Neuronal stem cell (in vitro differentiated cells): ENCODE measurements at regions not wholly inside any gene's neighbourhood (a gene's known extent, or its start where the extent isn't known, plus 50 kb on each side); places are given as distances from the start of the nearest gene placed in this dataset.
"Not testable (repeated sequence)": the region's sequence is repeated elsewhere in the genome, so short reads cannot be mapped to it uniquely, and the experiment has no call there.

Experiments used
- DNase-seq: peaks from one replicate; pipeline ENCODE4 v3.0.0-alpha.2; 2013; ENCODE audit warnings: low spot score
- H2AFZ ChIP-seq: one replicate; pipeline ENCODE4 v1.6.1; 2013; ENCODE audit warnings: mild to moderate bottlenecking, low read length, inconsistent platforms
- H2AK5ac ChIP-seq: 2 replicates; pipeline ENCODE4 v1.6.1; 2013; ENCODE audit warnings: low read depth, mild to moderate bottlenecking, inconsistent platforms, low read length, moderate library complexity, mixed read lengths
- H2BK120ac ChIP-seq: 2 replicates; pipeline ENCODE4 v1.6.1; 2013; ENCODE audit warnings: low read depth, mild to moderate bottlenecking, inconsistent platforms, low read length, moderate library complexity, mixed read lengths
- H2BK12ac ChIP-seq: one replicate; pipeline ENCODE4 v1.6.1; 2013; ENCODE audit warnings: low read length, inconsistent platforms
- H2BK15ac ChIP-seq: 2 replicates; pipeline ENCODE4 v1.6.1; 2013; ENCODE audit warnings: mild to moderate bottlenecking, low read length, inconsistent platforms, mixed read lengths
- H2BK5ac ChIP-seq: one replicate; pipeline ENCODE4 v1.6.1; 2013; ENCODE audit warnings: inconsistent platforms, mild to moderate bottlenecking, low read length, moderate library complexity
- H3K14ac ChIP-seq: one replicate; pipeline ENCODE4 v1.6.1; 2013; ENCODE audit warnings: low read length, inconsistent platforms
- H3K18ac ChIP-seq: 2 replicates; pipeline ENCODE4 v1.6.1; 2013; ENCODE audit warnings: low read length, inconsistent platforms
- H3K23ac ChIP-seq: 2 replicates; pipeline ENCODE4 v1.6.1; 2013; ENCODE audit warnings: low read depth, mild to moderate bottlenecking, mixed read lengths, low read length, inconsistent platforms; ENCODE audit not compliant: poor library complexity
- H3K27ac ChIP-seq: replicated peaks from 3 replicates; pipeline ENCODE4 v1.5.1; 2013; ENCODE audit warnings: low read length, inconsistent platforms
- H3K27me3 ChIP-seq, 3 experiments: 2 replicates each; pipeline ENCODE4 v1.6.1; 2013; ENCODE audit warnings: low read length in 3 of 3, mild to moderate bottlenecking in 2 of 3, inconsistent platforms in 1 of 3, low read depth in 1 of 3, mixed read lengths in 1 of 3, moderate library complexity in 1 of 3; ENCODE audit not compliant: control insufficient read depth in 3 of 3, insufficient read depth in 3 of 3
- H3K36me3 ChIP-seq, 2 donors: replicated peaks in 1 of 2; 2 replicates each; pipeline ENCODE4 v1.6.1; 2013; ENCODE audit warnings: low read length in 2 of 2; ENCODE audit not compliant: control insufficient read depth in 2 of 2, insufficient read depth in 2 of 2
- H3K4ac ChIP-seq: 2 replicates; pipeline ENCODE4 v1.6.1; 2013; ENCODE audit warnings: inconsistent platforms, mild to moderate bottlenecking, low read length, moderate library complexity
- H3K4me1 ChIP-seq, 2 donors: 1 replicate in 1 of 2; 2 replicates in 1 of 2; pipeline ENCODE4 v1.6.1; 2013; ENCODE audit warnings: low read length in 2 of 2, low read depth in 1 of 2; ENCODE audit not compliant: control insufficient read depth in 2 of 2, insufficient read depth in 1 of 2
- H3K4me2 ChIP-seq: one replicate; pipeline ENCODE4 v1.6.1; 2013; ENCODE audit warnings: mild to moderate bottlenecking, low read length, inconsistent platforms; ENCODE audit not compliant: insufficient read depth, poor library complexity, severe bottlenecking
- H3K4me3 ChIP-seq, 2 donors: 2 replicates each; pipeline ENCODE4 v1.5.1; 2013; ENCODE audit warnings: low read length in 2 of 2, mild to moderate bottlenecking in 2 of 2, inconsistent platforms in 1 of 2, moderate library complexity in 1 of 2
- H3K79me1 ChIP-seq: one replicate; pipeline ENCODE4 v1.6.1; 2013; ENCODE audit warnings: low read depth, mild to moderate bottlenecking, inconsistent platforms, low read length, moderate library complexity
- H3K9ac ChIP-seq: one replicate; pipeline ENCODE4 v1.6.1; 2013; ENCODE audit warnings: mild to moderate bottlenecking, low read depth, low read length, inconsistent platforms; ENCODE audit not compliant: poor library complexity
- H3K9me3 ChIP-seq, 2 donors: replicated peaks in 1 of 2; 2 replicates each; pipeline versions ENCODE3 to v1.6.1; 2013; ENCODE audit warnings: low read length in 2 of 2, mild to moderate bottlenecking in 2 of 2, inconsistent platforms in 1 of 2, low read depth in 1 of 2, mixed read lengths in 1 of 2, moderate library complexity in 1 of 2; ENCODE audit not compliant: control insufficient read depth in 2 of 2, insufficient read depth in 1 of 2
- H4K8ac ChIP-seq: one replicate; pipeline ENCODE4 v1.6.1; 2013; ENCODE audit warnings: low read depth, mild to moderate bottlenecking, inconsistent platforms, low read length, moderate library complexity
- H4K91ac ChIP-seq: one replicate; pipeline ENCODE4 v1.6.1; 2013; ENCODE audit warnings: low read length, low read depth, mild to moderate bottlenecking, inconsistent platforms; ENCODE audit not compliant: poor library complexity
- WGBS, 2 donors: extraction: QIAGEN DNeasy Blood & Tissue Kit; methylation state at CpG; one replicate each; pipeline ENCODE4 v1.1.7; 2013; ENCODE audit warnings: missing lambda C conversion rate in 2 of 2, mixed read lengths in 1 of 2; ENCODE audit not compliant: insufficient read length in 2 of 2, insufficient replicate concordance in 1 of 2; ENCODE audit errors: extremely low coverage in 2 of 2; 5-methylcytosine and 5-hydroxymethylcytosine counted together

DNA sequence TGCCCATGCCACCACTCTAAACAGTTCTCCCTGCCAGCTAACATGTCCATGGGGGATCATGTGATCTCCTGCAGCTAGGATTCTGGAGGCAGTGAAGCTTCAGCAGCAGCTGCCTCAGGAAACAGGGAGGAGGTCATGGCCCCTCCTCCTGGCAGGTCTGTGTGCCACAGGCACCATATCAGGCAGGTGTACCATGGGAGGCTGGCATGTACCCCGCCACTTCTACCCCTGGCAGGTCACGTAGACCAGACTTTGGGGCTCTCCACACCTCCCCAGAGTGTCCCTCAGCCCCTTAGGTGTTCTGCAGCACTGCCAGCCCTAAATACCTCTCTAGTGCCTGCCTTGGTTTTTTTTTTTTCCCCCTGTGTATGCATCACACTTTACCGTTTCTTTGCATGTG is 110.5 kb upstream of the FAM47C start:
- H3K18ac ChIP-seq = no peak overlapping the region
- no peaks in the 10 kb centered on the region for H3K27me3 ChIP-seq
- no peaks in the 10 kb centered on the region for H3K4me1 ChIP-seq
- H3K14ac ChIP-seq = no peak overlapping the region
- H3K79me1 ChIP-seq = no peaks in the 10 kb centered on the region
- H2BK12ac ChIP-seq = no peak overlapping the region
- no peak overlapping the region for H3K9ac ChIP-seq
- no peak overlapping the region for H3K23ac ChIP-seq
- no peak overlapping the region for H3K27ac ChIP-seq
- no peak overlapping the region for H2AFZ ChIP-seq
- H3K4me2 ChIP-seq = no peak overlapping the region
- no peak overlapping the region for H3K4ac ChIP-seq
- H3K4me3 ChIP-seq = no peak overlapping the region
- H2BK5ac ChIP-seq = no peak overlapping the region
- H4K8ac ChIP-seq = no peak overlapping the region
- H4K91ac ChIP-seq = no peak overlapping the region
- no CpG with 5 or more reads among the region's 3 CpGs for WGBS, 2 donors
- DNase-seq = no peak
- H2AK5ac ChIP-seq = no peak overlapping the region
- H2BK120ac ChIP-seq = no peak overlapping the region
- H2BK15ac ChIP-seq = no peak overlapping the region
- no peaks in the 10 kb centered on the region for H3K36me3 ChIP-seq
- no peaks in the 10 kb centered on the region for H3K9me3 ChIP-seq

DNA sequence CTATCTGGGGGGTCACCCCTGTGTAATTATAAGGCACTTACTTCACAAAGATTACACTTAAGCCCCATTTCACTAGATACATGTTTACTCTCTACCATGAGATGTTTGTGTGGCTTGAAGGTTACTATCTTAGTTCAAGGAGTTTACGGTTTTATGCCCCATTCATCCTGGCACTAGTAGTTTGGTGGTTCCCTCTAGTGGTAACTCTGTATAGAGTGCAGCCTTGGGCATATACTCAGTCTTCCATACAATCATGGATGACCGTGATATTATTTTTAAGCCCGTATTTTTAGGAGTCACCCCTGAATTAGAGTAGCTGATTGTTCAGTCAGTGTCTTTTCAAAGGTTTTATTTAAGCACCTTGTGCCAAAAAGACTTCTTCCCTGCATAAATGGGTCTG is 109.9 kb upstream of the FAM47C start:
- H3K27ac ChIP-seq = no peak overlapping the region
- no peak overlapping the region for H3K9ac ChIP-seq
- no peaks in the 10 kb centered on the region for H3K27me3 ChIP-seq
- H3K14ac ChIP-seq = no peak overlapping the region
- H3K4me1 ChIP-seq = no peaks in the 10 kb centered on the region
- H3K79me1 ChIP-seq = no peaks in the 10 kb centered on the region
- no peaks in the 10 kb centered on the region for H3K9me3 ChIP-seq
- H3K23ac ChIP-seq = no peak overlapping the region
- no peak for DNase-seq
- WGBS, 2 donors = no CpG with 5 or more reads among the region's 3 CpGs
- H3K18ac ChIP-seq = no peak overlapping the region
- H2BK5ac ChIP-seq = no peak overlapping the region
- H3K36me3 ChIP-seq = no peaks in the 10 kb centered on the region
- no peak overlapping the region for H2AFZ ChIP-seq
- no peak overlapping the region for H2AK5ac ChIP-seq
- no peak overlapping the region for H3K4ac ChIP-seq
- H3K4me3 ChIP-seq = no peak overlapping the region
- H2BK15ac ChIP-seq = no peak overlapping the region
- no peak overlapping the region for H4K91ac ChIP-seq
- no peak overlapping the region for H2BK120ac ChIP-seq
- H4K8ac ChIP-seq = no peak overlapping the region
- no peak overlapping the region for H3K4me2 ChIP-seq
- H2BK12ac ChIP-seq = no peak overlapping the region

DNA sequence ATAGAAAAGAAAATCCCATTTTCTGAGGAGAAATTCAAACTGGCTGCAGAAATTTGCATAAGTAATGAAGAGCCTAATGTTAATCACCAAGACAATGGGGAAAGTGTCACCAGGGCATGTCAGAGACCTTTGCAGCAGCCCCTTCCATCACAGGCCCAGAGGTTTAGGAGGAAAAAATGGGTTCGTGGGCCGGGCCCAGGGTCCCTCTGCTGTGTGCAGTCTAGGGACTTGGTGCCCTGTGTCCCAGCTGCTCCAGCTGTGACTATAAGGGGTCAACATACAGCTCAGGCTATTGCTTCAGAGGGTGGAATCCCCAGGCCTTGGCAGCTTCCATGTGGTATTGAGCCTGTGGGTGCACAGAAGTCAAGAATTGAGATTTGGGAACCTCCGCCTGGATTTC is 103.6 kb upstream of the FAM47C start:
- H3K36me3 ChIP-seq, H2AFZ ChIP-seq, H3K9ac ChIP-seq, H2AK5ac ChIP-seq, H3K27ac ChIP-seq, H3K23ac ChIP-seq, DNase-seq, H3K27me3 ChIP-seq, H3K14ac ChIP-seq, H3K79me1 ChIP-seq, H4K8ac ChIP-seq, H3K4me1 ChIP-seq, H3K4me2 ChIP-seq, H4K91ac ChIP-seq, H2BK15ac ChIP-seq, H3K9me3 ChIP-seq, H3K18ac ChIP-seq, H3K4ac ChIP-seq, H2BK120ac ChIP-seq, H3K4me3 ChIP-seq, H2BK5ac ChIP-seq, H2BK12ac ChIP-seq: not testable (repeated sequence)
- WGBS, 2 donors = no CpG with 5 or more reads among the region's 3 CpGs

- no peak overlapping the region for H3K9ac ChIP-seq
- H3K23ac ChIP-seq = no peak overlapping the region
- no peaks in the 10 kb centered on the region for H3K27me3 ChIP-seq
- no peaks in the 10 kb centered on the region for H3K79me1 ChIP-seq
- no peaks in the 10 kb centered on the region for H3K36me3 ChIP-seq
- no peak overlapping the region for H4K91ac ChIP-seq
- no peak overlapping the region for H2AK5ac ChIP-seq
- no peak for DNase-seq
- H4K8ac ChIP-seq = no peak overlapping the region
- H2AFZ ChIP-seq = no peak overlapping the region
- H3K27ac ChIP-seq = no peak overlapping the region
- no peak overlapping the region for H3K4me2 ChIP-seq
- H3K18ac ChIP-seq = no peak overlapping the region
- no peak overlapping the region for H2BK15ac ChIP-seq
- no CpG with 5 or more reads among the region's 6 CpGs for WGBS, 2 donors
- H2BK12ac ChIP-seq = no peak overlapping the region
- H3K9me3 ChIP-seq = no peaks in the 10 kb centered on the region
- no peaks in the 10 kb centered on the region for H3K4me1 ChIP-seq
- no peak overlapping the region for H2BK120ac ChIP-seq
- H3K14ac ChIP-seq = no peak overlapping the region
- no peak overlapping the region for H3K4me3 ChIP-seq
- H3K4ac ChIP-seq = no peak overlapping the region
- no peak overlapping the region for H2BK5ac ChIP-seq
Measured at GRCh38 chrX:36908801-36909675, 99.1 kb upstream of the FAM47C start.
